SK-N-SH (cell line): ENCODE measurements at regions not wholly inside any gene's neighbourhood (a gene's known extent, or its start where the extent isn't known, plus 50 kb on each side); places are given as distances from the start of the nearest gene placed in this dataset.

Source experiments
- CTCF ChIA-PET: fragments of 300-600, 350-600 bp; formaldehyde crosslinking; extraction: SDS; loops from one replicate; lab custom pipeline; 2021; lab: Yijun Ruan, JAX
- POLR2A ChIA-PET: fragments of 350-600 bp; sonication (Branson Sonifier 250); formaldehyde crosslinking; extraction: SDS; loops from one replicate; lab custom pipeline; 2020; ENCODE audit warnings: antibody characterized with exemption, inconsistent platforms; lab: Yijun Ruan, JAX
- DNase-seq: peaks from one replicate; pipeline ENCODE4 v3.0.0; 2012
- H2AFZ ChIP-seq: fragments of 200-600 bp; sonication (generic); 2 replicates; pipeline ENCODE4 v1.8.1; 2016; ENCODE audit warnings: antibody characterized with exemption, mild to moderate bottlenecking, low read depth
- H3F3A ChIP-seq: fragments of 200-600 bp; sonication (generic); replicated peaks from 2 replicates; pipeline ENCODE3; 2016; ENCODE audit warnings: antibody characterized with exemption, mild to moderate bottlenecking; ENCODE audit not compliant: insufficient read depth
- H3K27ac ChIP-seq, 2 experiments: fragments of 200-500 bp in 1 of 2; fragments of 200-600 bp in 1 of 2; sonication (Bioruptor generic) in 1 of 2; sonication (generic), shearing (Covaris generic) in 1 of 2; 2 replicates each; pipeline versions ENCODE4 v1.5.1 to v1.6.1; 2014 to 2016; ENCODE audit warnings: low read depth in 2 of 2, inconsistent platforms in 1 of 2, low read length in 1 of 2, mild to moderate bottlenecking in 1 of 2, mixed read lengths in 1 of 2
- H3K27me3 ChIP-seq: fragments of 200-600 bp; sonication (generic), shearing (Covaris generic); 2 replicates; pipeline ENCODE4 v1.6.1; 2016; ENCODE audit warnings: mixed run types; ENCODE audit not compliant: insufficient read depth
- H3K36me3 ChIP-seq, 2 experiments: fragments of 200-500 bp in 1 of 2; fragments of 200-600 bp in 1 of 2; sonication (Bioruptor generic) in 1 of 2; sonication (generic) in 1 of 2; replicated peaks in 1 of 2; 2 replicates each; pipeline versions ENCODE3 to v1.5.1; 2014 to 2016; ENCODE audit warnings: low read length in 1 of 2, mild to moderate bottlenecking in 1 of 2; ENCODE audit not compliant: insufficient read depth in 2 of 2, control insufficient read depth in 1 of 2
- H3K4me1 ChIP-seq, 2 experiments: fragments of 200-500 bp in 1 of 2; fragments of 200-600 bp in 1 of 2; sonication (Bioruptor generic) in 1 of 2; sonication (generic), shearing (Covaris generic) in 1 of 2; 2 replicates each; pipeline versions ENCODE4 v1.5.1 to v1.6.1; 2014 to 2016; ENCODE audit warnings: low read depth in 1 of 2, low read length in 1 of 2, mixed run types in 1 of 2; ENCODE audit not compliant: insufficient read depth in 2 of 2, control insufficient read depth in 1 of 2
- H3K4me2 ChIP-seq: fragments of 200-600 bp; sonication (generic), shearing (Covaris generic); 2 replicates; pipeline ENCODE4 v1.6.1; 2017; ENCODE audit warnings: mixed run types
- H3K4me3 ChIP-seq, 2 experiments: fragments of 200-500 bp in 1 of 2; fragments of 200-600 bp in 1 of 2; sonication (Bioruptor generic) in 1 of 2; sonication (generic), shearing (Covaris generic) in 1 of 2; 2 replicates each; pipeline versions ENCODE4 v1.5.1 to v1.8.1; 2014 to 2016; ENCODE audit warnings: low read depth in 2 of 2, inconsistent platforms in 1 of 2, low read length in 1 of 2, mild to moderate bottlenecking in 1 of 2, mixed read lengths in 1 of 2, moderate library complexity in 1 of 2
- H3K79me2 ChIP-seq: fragments of 200-600 bp; sonication (generic); 2 replicates; pipeline ENCODE4 v1.8.1; 2017; ENCODE audit warnings: mild to moderate bottlenecking; ENCODE audit not compliant: insufficient read depth
- H3K9ac ChIP-seq: fragments of 200-600 bp; sonication (generic); 2 replicates; pipeline ENCODE4 v1.6.1; 2017; ENCODE audit warnings: mixed run types
- H3K9me2 ChIP-seq: fragments of 200-600 bp; sonication (generic); 2 replicates; pipeline ENCODE4 v1.6.1; 2017; ENCODE audit warnings: mixed run types
- H3K9me3 ChIP-seq: fragments of 200-600 bp; sonication (generic); 2 replicates; pipeline ENCODE4 v1.6.1; 2017; ENCODE audit warnings: mixed run types, mild to moderate bottlenecking, moderate library complexity
- H4K20me1 ChIP-seq: fragments of 200-600 bp; sonication (generic); 2 replicates; pipeline ENCODE4 v1.6.1; 2017; ENCODE audit warnings: mild to moderate bottlenecking, mixed run types; ENCODE audit not compliant: insufficient read depth
- CHD2 ChIP-seq: fragments of 150-350 bp; IDR thresholded peaks from 2 replicates; pipeline ENCODE4 v1.6.1; 2018; ENCODE audit warnings: low read length; ENCODE audit not compliant: partially characterized antibody
- CTCF ChIP-seq: fragments of 200-600 bp; sonication (generic); IDR thresholded peaks from 2 replicates; pipeline ENCODE4 v1.6.1; 2017; ENCODE audit warnings: antibody characterized with exemption, mild to moderate bottlenecking, moderate library complexity
- ELF1 ChIP-seq: IDR thresholded peaks from 2 replicates; pipeline ENCODE4 v1.4.0; 2012
- EP300 ChIP-seq, 2 experiments: IDR thresholded peaks; 2 replicates each; pipeline versions ENCODE4 v1.4.0 to v1.6.1; 2012; ENCODE audit warnings: borderline replicate concordance in 1 of 2, low read depth in 1 of 2, low read length in 1 of 2
- FOSL2 ChIP-seq: IDR thresholded peaks from 2 replicates; pipeline ENCODE4 v1.4.0; 2012; ENCODE audit warnings: low read depth, mild to moderate bottlenecking, moderate library complexity, borderline replicate concordance
- IRF3 ChIP-seq: fragments of 150-350 bp; IDR thresholded peaks from 2 replicates; pipeline ENCODE4 v1.6.1; 2016; ENCODE audit warnings: mild to moderate bottlenecking, low read depth, low read length
- JUND ChIP-seq: IDR thresholded peaks from 2 replicates; pipeline ENCODE4 v1.4.0; 2012
- MAX ChIP-seq: IDR thresholded peaks from 2 replicates; pipeline ENCODE4 v1.4.0; 2012; ENCODE audit warnings: low read depth
- MEF2A ChIP-seq: IDR thresholded peaks from 2 replicates; pipeline ENCODE4 v1.4.0; 2012; ENCODE audit warnings: low read depth, borderline replicate concordance
- NRF1 ChIP-seq: IDR thresholded peaks from 2 replicates; pipeline ENCODE4 v1.6.1; 2012; ENCODE audit warnings: low read depth, mild to moderate bottlenecking, low read length
- PBX3 ChIP-seq: IDR thresholded peaks from 2 replicates; pipeline ENCODE4; 2012
- RCOR1 ChIP-seq: fragments of 150-350 bp; IDR thresholded peaks from 2 replicates; pipeline ENCODE4 v1.6.1; 2017; ENCODE audit warnings: antibody characterized with exemption, low read length
- RFX5 ChIP-seq: IDR thresholded peaks from 2 replicates; pipeline ENCODE4 v1.6.1; 2012; ENCODE audit warnings: mild to moderate bottlenecking, improper control_type of control experiment, low read length
- RXRA ChIP-seq: IDR thresholded peaks from 2 replicates; pipeline ENCODE4 v1.4.0; 2012; ENCODE audit warnings: low read depth, mild to moderate bottlenecking, borderline replicate concordance
- TAF1 ChIP-seq: IDR thresholded peaks from 2 replicates; pipeline ENCODE4 v1.6.1; 2012; ENCODE audit warnings: low read depth, mild to moderate bottlenecking, low read length, moderate library complexity, borderline replicate concordance
- TEAD4 ChIP-seq: IDR thresholded peaks from 2 replicates; pipeline ENCODE4 v1.4.0; 2012; ENCODE audit warnings: mild to moderate bottlenecking, borderline replicate concordance; ENCODE audit not compliant: insufficient read depth
- USF2 ChIP-seq: fragments of 150-350 bp; IDR thresholded peaks from 2 replicates; pipeline ENCODE4 v1.6.1; 2017; ENCODE audit warnings: antibody characterized with exemption, low read length, low read depth, borderline replicate concordance
- YY1 ChIP-seq: IDR thresholded peaks from 2 replicates; pipeline ENCODE4 v1.4.0; 2012; ENCODE audit warnings: low read depth, mild to moderate bottlenecking
- ZBTB33 ChIP-seq: IDR thresholded peaks from 2 replicates; pipeline ENCODE4 v1.4.0; 2012; ENCODE audit warnings: low read depth, borderline replicate concordance
- WGBS: methylation state at CpG from one replicate; pipeline ENCODE4 v1.1.6; 2017; ENCODE audit warnings: low lambda C conversion rate; 5-methylcytosine and 5-hydroxymethylcytosine counted together

GRCh38 chr5:98301547-98301946 lies 471.9 kb upstream of the RGMB start:
- Histone ChIP-seq H3K9me3 (no peaks in the 10 kb centered on the region), H4K20me1 (no peaks in the 10 kb centered on the region), H3F3A (peaks cover under 1% of the 10 kb centered on the region), H3K27ac (peak overlapping the region in 1 of 2 experiments; percentile 43; a peak in 1 of 4 replicates), H3K79me2 (no peaks in the 10 kb centered on the region), H2AFZ (0 out of 2 replicates have a peak overlapping the region, but pooled peaks have one; percentile 65), H3K9ac (no peak overlapping the region), H3K4me1 (peaks cover 0 to 4% of the 10 kb centered on the region in 2 experiments; a peak in 3 of 4 replicates), H3K9me2 (no peaks in the 10 kb centered on the region)
- POLR2A ChIA-PET: no interaction called here
- TF ChIP-seq ZBTB33: no peak
- TF ChIP-seq ELF1: no peak
- no peak for TF ChIP-seq RCOR1
- no peak for TF ChIP-seq RXRA
- no peak for TF ChIP-seq EP300 (IDR thresholded peaks at IDR 0.05; ENCODE audit: borderline replicate concordance in 1 of 2, low read depth in 1 of 2, low read length in 1 of 2)
- TF ChIP-seq CHD2: no peak
- TF ChIP-seq PBX3: no peak
- TF ChIP-seq NRF1: no peak
- no peak for TF ChIP-seq TEAD4
- TF ChIP-seq CTCF: no peak
- no peak for TF ChIP-seq MEF2A
- TF ChIP-seq IRF3: no peak
- no peak for TF ChIP-seq JUND
- TF ChIP-seq YY1: no peak
- no peak for TF ChIP-seq RFX5
- no peak for TF ChIP-seq USF2
- no peak for TF ChIP-seq TAF1
- TF ChIP-seq MAX: no peak
- no peak for TF ChIP-seq FOSL2
- TF ChIP-seq, all 33 proteins: peak for 0
- no peaks in the 10 kb centered on the region for H3K36me3 ChIP-seq
- 67% methylated on average over 2 of the region's 2 CpGs for WGBS
- H3K4me3 ChIP-seq: no peak overlapping the region
- CTCF ChIA-PET: no interaction called here
- no peaks in the 10 kb centered on the region for H3K27me3 ChIP-seq
- no peak overlapping the region for H3K4me2 ChIP-seq
- no peak for DNase-seq
